Peyer's patch (tissue), 4 donors: ENCODE measurements at regions not wholly inside any gene's neighbourhood (a gene's known extent, or its start where the extent isn't known, plus 50 kb on each side); places are given as distances from the start of the nearest gene placed in this dataset.

Experiments used
- POLR2A ChIP-seq, 2 donors: fragments of 450-650 bp; IDR thresholded peaks; one replicate each; pipeline ENCODE4 v1.5.1; 2017; ENCODE audit warnings: antibody characterized with exemption in 2 of 2, mild to moderate bottlenecking in 2 of 2, moderate library complexity in 2 of 2
- TF ChIP-seq, protein P1 (sequence below), 6 experiments: fragments of 450-650 bp in 4 of 6; fragments of 200-600 bp in 2 of 6; sonication (generic) in 1 of 6; IDR thresholded peaks; one replicate each; pipeline ENCODE4 v1.5.1; 2017 to 2019; ENCODE audit warnings: antibody characterized with exemption in 6 of 6, mild to moderate bottlenecking in 3 of 6, moderate library complexity in 1 of 6

DNA sequence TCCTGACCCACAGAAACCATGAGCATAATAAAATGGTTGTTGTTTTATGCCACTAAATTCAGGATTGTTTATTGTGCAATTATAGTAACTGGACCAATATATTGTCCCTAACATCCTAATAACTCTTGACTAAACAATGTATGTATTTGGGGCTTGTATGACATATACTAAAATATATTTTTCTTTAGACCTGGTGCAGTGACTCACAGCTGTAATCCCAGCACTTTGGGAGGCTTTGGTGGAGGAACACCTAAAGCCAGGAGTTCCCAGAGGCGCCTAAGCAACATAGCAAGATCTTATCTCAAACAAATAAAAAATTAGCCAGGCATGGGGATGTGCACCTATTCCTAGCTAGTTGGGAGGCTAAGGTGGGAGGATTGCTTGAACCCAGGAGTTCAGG is 180.4 kb downstream of the SUCNR1 start:
- TF ChIP-seq POLR2A (IDR thresholded peaks at IDR 0.05) = no peak
- TF ChIP-seq, protein P1, sequence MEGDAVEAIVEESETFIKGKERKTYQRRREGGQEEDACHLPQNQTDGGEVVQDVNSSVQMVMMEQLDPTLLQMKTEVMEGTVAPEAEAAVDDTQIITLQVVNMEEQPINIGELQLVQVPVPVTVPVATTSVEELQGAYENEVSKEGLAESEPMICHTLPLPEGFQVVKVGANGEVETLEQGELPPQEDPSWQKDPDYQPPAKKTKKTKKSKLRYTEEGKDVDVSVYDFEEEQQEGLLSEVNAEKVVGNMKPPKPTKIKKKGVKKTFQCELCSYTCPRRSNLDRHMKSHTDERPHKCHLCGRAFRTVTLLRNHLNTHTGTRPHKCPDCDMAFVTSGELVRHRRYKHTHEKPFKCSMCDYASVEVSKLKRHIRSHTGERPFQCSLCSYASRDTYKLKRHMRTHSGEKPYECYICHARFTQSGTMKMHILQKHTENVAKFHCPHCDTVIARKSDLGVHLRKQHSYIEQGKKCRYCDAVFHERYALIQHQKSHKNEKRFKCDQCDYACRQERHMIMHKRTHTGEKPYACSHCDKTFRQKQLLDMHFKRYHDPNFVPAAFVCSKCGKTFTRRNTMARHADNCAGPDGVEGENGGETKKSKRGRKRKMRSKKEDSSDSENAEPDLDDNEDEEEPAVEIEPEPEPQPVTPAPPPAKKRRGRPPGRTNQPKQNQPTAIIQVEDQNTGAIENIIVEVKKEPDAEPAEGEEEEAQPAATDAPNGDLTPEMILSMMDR (IDR thresholded peaks at IDR 0.05) = no peak
